ENCODE measurements at regions not wholly inside any gene's neighbourhood (a gene's known extent, or its start where the extent isn't known, plus 50 kb on each side); places are given as distances from the start of the nearest gene placed in this dataset.

- DNase-seq (ENCODE audit: extremely low spot score, insufficient read length, low read depth) (no peak), FAIRE-seq (no peak)
Observed at GRCh38 chr4:79498282-79498681, 90.3 kb upstream of the GK2 start.

- FAIRE-seq: no peak
- DNase-seq (ENCODE audit: extremely low spot score, insufficient read length, low read depth): no peak
Observed at GRCh38 chr4:79497001-79497400, 89.0 kb upstream of the GK2 start.

GRCh38 chr4:79495447-79495846 is 87.4 kb upstream of the GK2 start:
- FAIRE-seq (no peak), DNase-seq (ENCODE audit: extremely low spot score, insufficient read length, low read depth) (no peak)

- DNase-seq (ENCODE audit: extremely low spot score, insufficient read length, low read depth): no peak
- no peak for FAIRE-seq
Observed at GRCh38 chr4:79492148-79492547, 84.1 kb upstream of the GK2 start.

- FAIRE-seq (no peak), DNase-seq (ENCODE audit: extremely low spot score, insufficient read length, low read depth) (no peak)
Observed at GRCh38 chr4:79489506-79489905, 81.5 kb upstream of the GK2 start.

GRCh38 chr4:79476196-79476595 is 68.2 kb upstream of the GK2 start:
- DNase-seq (ENCODE audit: extremely low spot score, insufficient read length, low read depth) (no peak), FAIRE-seq (no peak)

GRCh38 chr4:79473439-79473724 is 65.4 kb upstream of the GK2 start:
- FAIRE-seq (no peak), DNase-seq (ENCODE audit: extremely low spot score, insufficient read length, low read depth) (no peak)

- no peak for DNase-seq (ENCODE audit: extremely low spot score, insufficient read length, low read depth)
- no peak for FAIRE-seq
Observed at GRCh38 chr4:79472693-79473438, 64.8 kb upstream of the GK2 start.

- no peak for DNase-seq (ENCODE audit: extremely low spot score, insufficient read length, low read depth)
- no peak for FAIRE-seq
Observed at GRCh38 chr4:79472036-79472435, 64.0 kb upstream of the GK2 start.

- DNase-seq (ENCODE audit: extremely low spot score, insufficient read length, low read depth) (no peak), FAIRE-seq (no peak)
Observed at GRCh38 chr4:79471309-79471708, 63.3 kb upstream of the GK2 start.

GRCh38 chr4:79467246-79467932 is 59.4 kb upstream of the GK2 start:
- DNase-seq (ENCODE audit: extremely low spot score, insufficient read length, low read depth) (no peak), FAIRE-seq (no peak)

- no peak for FAIRE-seq
- DNase-seq (ENCODE audit: extremely low spot score, insufficient read length, low read depth): no peak
Observed at GRCh38 chr4:79466621-79467020, 58.6 kb upstream of the GK2 start.

All from GM18507 (cell line).